ENCODE measurements at regions not wholly inside any gene's neighbourhood (a gene's known extent, or its start where the extent isn't known, plus 50 kb on each side); places are given as distances from the start of the nearest gene placed in this dataset.

DNA sequence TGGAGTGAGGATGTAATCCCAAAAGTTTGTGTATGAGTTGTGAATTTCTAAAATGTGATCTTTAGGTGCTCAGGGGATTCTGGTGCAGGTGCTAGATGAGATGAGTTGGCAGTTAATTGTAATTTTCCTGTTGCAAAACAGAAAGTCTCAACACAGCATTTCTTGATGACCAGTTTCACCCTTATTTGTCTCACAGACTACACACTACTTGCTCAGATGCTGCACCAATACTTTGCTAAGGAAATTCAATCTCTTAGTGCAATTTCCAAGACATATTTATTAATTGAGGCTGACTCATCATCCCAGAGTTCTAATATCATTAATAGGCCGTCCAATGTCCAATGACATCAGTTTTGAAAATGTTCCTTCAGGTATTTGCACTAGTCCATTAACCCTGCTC, 159.2 kb upstream of the SFRP2 start:
- ChIA-PET CTCF (no interaction called here), POLR2A (ENCODE audit: unreplicated experiment) (no interaction called here)
- Histone ChIP-seq H3K9me2 (ENCODE audit: insufficient read depth) (no peaks in the 10 kb centered on the region), H3K27ac (no peak overlapping the region), H2AFZ (no peak overlapping the region), H3K4me2 (no peak overlapping the region), H3K4me3 (no peak overlapping the region), H3F3A (ENCODE audit: insufficient read depth, low read depth) (no peaks in the 10 kb centered on the region), H3K79me2 (ENCODE audit: low read depth) (no peaks in the 10 kb centered on the region), H3K4me1 (replicated peaks; ENCODE audit: insufficient read depth) (no peaks in the 10 kb centered on the region), H3K27me3 (ENCODE audit: insufficient read depth, low read depth) (no peaks in the 10 kb centered on the region), H4K20me1 (ENCODE audit: insufficient read depth) (no peaks in the 10 kb centered on the region), H3K36me3 (ENCODE audit: low read depth) (no peaks in the 10 kb centered on the region), H3K9me3 (ENCODE audit: insufficient read depth, low read depth) (no peaks in the 10 kb centered on the region)
- no peak for DNase-seq
- BruUV-seq (replicated peaks), result no TSS peak
- TF ChIP-seq, protein P1, sequence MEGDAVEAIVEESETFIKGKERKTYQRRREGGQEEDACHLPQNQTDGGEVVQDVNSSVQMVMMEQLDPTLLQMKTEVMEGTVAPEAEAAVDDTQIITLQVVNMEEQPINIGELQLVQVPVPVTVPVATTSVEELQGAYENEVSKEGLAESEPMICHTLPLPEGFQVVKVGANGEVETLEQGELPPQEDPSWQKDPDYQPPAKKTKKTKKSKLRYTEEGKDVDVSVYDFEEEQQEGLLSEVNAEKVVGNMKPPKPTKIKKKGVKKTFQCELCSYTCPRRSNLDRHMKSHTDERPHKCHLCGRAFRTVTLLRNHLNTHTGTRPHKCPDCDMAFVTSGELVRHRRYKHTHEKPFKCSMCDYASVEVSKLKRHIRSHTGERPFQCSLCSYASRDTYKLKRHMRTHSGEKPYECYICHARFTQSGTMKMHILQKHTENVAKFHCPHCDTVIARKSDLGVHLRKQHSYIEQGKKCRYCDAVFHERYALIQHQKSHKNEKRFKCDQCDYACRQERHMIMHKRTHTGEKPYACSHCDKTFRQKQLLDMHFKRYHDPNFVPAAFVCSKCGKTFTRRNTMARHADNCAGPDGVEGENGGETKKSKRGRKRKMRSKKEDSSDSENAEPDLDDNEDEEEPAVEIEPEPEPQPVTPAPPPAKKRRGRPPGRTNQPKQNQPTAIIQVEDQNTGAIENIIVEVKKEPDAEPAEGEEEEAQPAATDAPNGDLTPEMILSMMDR (conservative IDR thresholded peaks at IDR 0.05), result no peak
- no peak for TF ChIP-seq EZH2 (IDR thresholded peaks at IDR 0.05; ENCODE audit: low read depth)
- intact Hi-C loops (cut with micrococcal nuclease; ENCODE audit: unreplicated experiment), result no loop called here

DNA sequence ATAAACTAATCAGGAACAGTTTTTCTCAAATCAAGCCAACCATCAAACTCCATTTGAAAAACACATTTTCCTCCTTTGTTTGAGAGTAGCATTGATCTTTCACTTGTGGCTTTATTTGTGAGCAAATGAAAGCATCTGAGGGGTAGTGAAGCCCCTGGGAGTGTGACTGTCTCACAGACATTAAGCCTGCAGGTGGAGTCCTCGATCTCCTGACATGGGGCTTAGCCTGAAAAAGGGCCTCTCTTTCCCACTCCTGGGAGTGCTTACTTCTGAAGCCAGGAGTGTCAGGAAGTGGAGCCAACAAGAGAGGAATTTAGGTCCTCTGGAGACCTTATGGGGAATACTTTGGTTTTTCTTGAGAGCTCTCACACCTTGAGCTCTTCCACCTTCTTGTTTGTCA, 158.2 kb upstream of the SFRP2 start:
- Histone ChIP-seq H3F3A (ENCODE audit: insufficient read depth, low read depth) (no peaks in the 10 kb centered on the region), H3K4me3 (no peak overlapping the region), H3K79me2 (ENCODE audit: low read depth) (no peaks in the 10 kb centered on the region), H3K27me3 (ENCODE audit: insufficient read depth, low read depth) (no peaks in the 10 kb centered on the region), H3K27ac (no peak overlapping the region), H3K4me2 (no peak overlapping the region), H2AFZ (no peak overlapping the region), H3K9me2 (ENCODE audit: insufficient read depth) (no peaks in the 10 kb centered on the region), H3K9me3 (ENCODE audit: insufficient read depth, low read depth) (no peaks in the 10 kb centered on the region), H4K20me1 (ENCODE audit: insufficient read depth) (no peaks in the 10 kb centered on the region), H3K4me1 (replicated peaks; ENCODE audit: insufficient read depth) (no peaks in the 10 kb centered on the region), H3K36me3 (ENCODE audit: low read depth) (no peaks in the 10 kb centered on the region)
- no TSS peak for BruUV-seq (replicated peaks)
- CTCF ChIA-PET, result no interaction called here
- POLR2A ChIA-PET (ENCODE audit: unreplicated experiment), result no interaction called here
- TF ChIP-seq EZH2 (IDR thresholded peaks at IDR 0.05; ENCODE audit: low read depth), result no peak
- TF ChIP-seq, protein P1 (conservative IDR thresholded peaks at IDR 0.05), result no peak
- no peak for DNase-seq
- intact Hi-C loops (cut with micrococcal nuclease; ENCODE audit: unreplicated experiment), result no loop called here

DNA sequence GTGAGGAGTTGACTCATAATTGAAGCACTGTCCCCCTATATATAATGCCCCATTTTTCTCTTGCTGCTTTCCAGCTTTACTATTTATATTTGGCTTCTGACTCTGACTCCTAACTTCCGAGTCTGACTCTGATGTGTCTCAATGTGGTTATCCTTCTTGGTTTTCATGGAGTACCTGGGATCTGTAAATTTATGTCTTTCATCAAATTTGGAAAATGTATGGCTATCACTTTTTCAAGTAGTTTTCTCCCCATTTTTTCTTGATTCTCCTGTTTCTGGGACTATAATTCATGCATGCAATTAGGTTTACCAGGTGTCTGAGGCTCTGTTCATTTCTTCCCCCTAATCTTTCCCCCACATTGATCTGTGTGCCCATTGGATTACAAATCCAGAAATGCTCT, 156.8 kb upstream of the SFRP2 start:
- Histone ChIP-seq H3K9me2 (ENCODE audit: insufficient read depth) (no peaks in the 10 kb centered on the region), H2AFZ (no peak overlapping the region), H3K4me1 (replicated peaks; ENCODE audit: insufficient read depth) (no peaks in the 10 kb centered on the region), H4K20me1 (ENCODE audit: insufficient read depth) (no peaks in the 10 kb centered on the region), H3F3A (ENCODE audit: insufficient read depth, low read depth) (no peaks in the 10 kb centered on the region), H3K27me3 (ENCODE audit: insufficient read depth, low read depth) (no peaks in the 10 kb centered on the region), H3K27ac (no peak overlapping the region), H3K4me2 (no peak overlapping the region), H3K9me3 (ENCODE audit: insufficient read depth, low read depth) (no peaks in the 10 kb centered on the region), H3K4me3 (no peak overlapping the region), H3K79me2 (ENCODE audit: low read depth) (no peaks in the 10 kb centered on the region), H3K36me3 (ENCODE audit: low read depth) (no peaks in the 10 kb centered on the region)
- ChIA-PET CTCF (no interaction called here), POLR2A (ENCODE audit: unreplicated experiment) (no interaction called here)
- DNase-seq, result no peak
- TF ChIP-seq, protein P1 (conservative IDR thresholded peaks at IDR 0.05), result no peak
- no peak for TF ChIP-seq EZH2 (IDR thresholded peaks at IDR 0.05; ENCODE audit: low read depth)
- intact Hi-C loops (cut with micrococcal nuclease; ENCODE audit: unreplicated experiment), result no loop called here
- no TSS peak for BruUV-seq (replicated peaks)
